HG02852 (cell line): ENCODE measurements at regions not wholly inside any gene's neighbourhood (a gene's known extent, or its start where the extent isn't known, plus 50 kb on each side); places are given as distances from the start of the nearest gene placed in this dataset.

Source experiments
- ATAC-seq: cut with Tn5 transposase; IDR thresholded peaks from one replicate; pipeline ENCODE4 v1.9.1; 2021; ENCODE audit warnings: mild to moderate bottlenecking, moderate library complexity; ENCODE audit not compliant: unreplicated experiment

GRCh38 chr2:133766164-133766832 lies 198.0 kb upstream of the NCKAP5 start:
- ATAC-seq: no peak

- ATAC-seq: no peak
These were observed 200.0 kb upstream of the NCKAP5 start for GRCh38 chr2:133768256-133768655.

- no peak for ATAC-seq
These were observed 200.6 kb upstream of the NCKAP5 start for GRCh38 chr2:133768658-133769435.

- ATAC-seq: no peak
These were observed 205.8 kb upstream of the NCKAP5 start for GRCh38 chr2:133773854-133774653.

GRCh38 chr2:133774654-133775015 lies 206.4 kb upstream of the NCKAP5 start:
- no peak for ATAC-seq

- ATAC-seq: no peak
These were observed 208.8 kb upstream of the NCKAP5 start for GRCh38 chr2:133776936-133777573.

- ATAC-seq: no peak
These were observed 209.3 kb upstream of the NCKAP5 start for GRCh38 chr2:133777574-133777960.

- peak; percentile 82 for ATAC-seq
These were observed 212.1 kb upstream of the NCKAP5 start for GRCh38 chr2:133780099-133780996.

GRCh38 chr2:133780997-133781513 lies 212.8 kb upstream of the NCKAP5 start:
- ATAC-seq: no peak

GRCh38 chr2:133787207-133787606 lies 218.9 kb upstream of the NCKAP5 start:
- ATAC-seq: no peak

- ATAC-seq: no peak
These were observed 219.4 kb upstream of the NCKAP5 start for GRCh38 chr2:133787651-133788050.

GRCh38 chr2:133788386-133788785 lies 220.1 kb upstream of the NCKAP5 start:
- no peak for ATAC-seq

GRCh38 chr2:133789743-133790142 lies 221.5 kb upstream of the NCKAP5 start:
- ATAC-seq: no peak

- ATAC-seq: no peak
These were observed 222.4 kb upstream of the NCKAP5 start for GRCh38 chr2:133790711-133791110.

GRCh38 chr2:133791191-133791590 lies 222.9 kb upstream of the NCKAP5 start:
- no peak for ATAC-seq

- ATAC-seq: no peak
These were observed 224.0 kb upstream of the NCKAP5 start for GRCh38 chr2:133792223-133792622.

GRCh38 chr2:133794114-133794513 lies 225.9 kb upstream of the NCKAP5 start:
- no peak for ATAC-seq

GRCh38 chr2:133801946-133802345 lies 233.7 kb upstream of the NCKAP5 start:
- ATAC-seq: no peak

- ATAC-seq: no peak
These were observed 234.3 kb upstream of the NCKAP5 start for GRCh38 chr2:133802409-133803039.

GRCh38 chr2:133806564-133806963 lies 238.3 kb upstream of the NCKAP5 start:
- ATAC-seq: no peak
